Caki2 (cell line): ENCODE measurements at regions not wholly inside any gene's neighbourhood (a gene's known extent, or its start where the extent isn't known, plus 50 kb on each side); places are given as distances from the start of the nearest gene placed in this dataset.

Source experiments
- DNase-seq: peaks from one replicate; pipeline ENCODE4 v3.0.0-alpha.2; 2015; ENCODE audit warnings: low read depth
- in situ Hi-C: cut with HindIII; loops from 2 replicates; pipeline ENCODE4 v1.10.0; 2016; ENCODE audit warnings: low sequenced_read_pairs, low pct_unique_long_range_greater_than_20kb, mixed read lengths

DNA sequence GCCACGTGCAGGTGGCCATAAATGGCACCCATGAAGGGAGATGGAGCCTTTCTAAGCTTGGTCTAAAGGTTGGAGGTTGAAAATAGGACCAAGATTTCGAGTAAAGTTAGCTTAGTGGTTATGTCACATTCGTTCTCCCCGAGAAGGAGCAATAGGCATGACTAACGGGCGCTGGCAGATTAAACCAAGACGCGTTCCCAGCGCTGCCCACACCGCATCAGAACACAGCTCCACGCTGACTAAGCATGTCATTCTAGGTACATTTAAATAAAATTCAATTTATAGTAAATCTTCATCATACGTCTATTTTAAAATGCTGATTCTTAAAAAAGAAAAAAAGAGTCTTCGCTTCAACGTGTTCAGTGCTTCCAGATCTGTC, 95.0 kb upstream of the IRS2 start:
- DNase-seq = no peak
- in situ Hi-C loops = no loop called here

DNA sequence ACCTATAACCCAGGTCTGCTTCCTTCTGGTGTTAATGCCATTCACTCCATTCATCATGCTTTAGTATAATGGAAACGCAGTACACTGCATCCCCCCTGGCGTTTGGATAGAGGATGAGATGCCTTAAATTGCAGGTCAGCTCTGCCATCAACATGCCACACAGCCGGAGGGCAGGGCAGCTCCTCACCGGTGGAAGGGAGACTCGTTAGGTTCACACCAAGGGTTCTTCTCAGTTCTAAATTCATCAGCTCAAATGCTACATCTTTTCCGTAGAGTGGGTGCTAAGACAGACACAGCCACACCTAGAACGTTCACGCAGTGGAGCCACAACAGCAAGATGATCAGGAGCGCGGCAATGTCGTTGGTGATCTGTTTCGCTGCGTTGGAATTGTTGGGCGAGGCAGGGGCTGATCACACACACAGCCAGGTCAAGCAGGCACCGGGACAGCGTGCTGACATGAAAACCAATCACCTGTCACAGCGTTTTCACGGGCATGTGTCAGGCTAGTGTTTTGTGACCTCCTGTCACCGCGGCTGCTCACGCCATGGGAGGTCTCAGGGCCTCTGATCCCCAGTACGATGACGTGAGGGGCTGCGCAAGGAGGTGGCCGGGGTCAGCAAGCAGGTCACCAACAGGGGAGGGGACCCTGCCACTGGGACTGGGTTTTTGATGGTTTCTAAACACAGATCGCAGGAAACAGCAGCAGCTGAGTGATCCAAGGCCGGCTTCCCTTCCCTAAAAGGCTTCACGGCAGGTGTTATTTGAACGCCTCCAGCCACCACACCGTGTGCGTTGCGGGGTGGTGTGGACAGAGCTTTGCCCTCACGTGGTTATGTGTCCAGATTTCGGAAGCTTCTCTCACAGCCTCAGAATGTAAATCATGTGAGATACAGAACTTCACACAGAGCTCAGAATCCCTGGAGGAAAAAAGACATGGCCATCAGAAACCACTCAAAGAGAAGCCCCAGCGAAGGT, 94.3 kb upstream of the IRS2 start:
- in situ Hi-C loops = no loop called here

DNA sequence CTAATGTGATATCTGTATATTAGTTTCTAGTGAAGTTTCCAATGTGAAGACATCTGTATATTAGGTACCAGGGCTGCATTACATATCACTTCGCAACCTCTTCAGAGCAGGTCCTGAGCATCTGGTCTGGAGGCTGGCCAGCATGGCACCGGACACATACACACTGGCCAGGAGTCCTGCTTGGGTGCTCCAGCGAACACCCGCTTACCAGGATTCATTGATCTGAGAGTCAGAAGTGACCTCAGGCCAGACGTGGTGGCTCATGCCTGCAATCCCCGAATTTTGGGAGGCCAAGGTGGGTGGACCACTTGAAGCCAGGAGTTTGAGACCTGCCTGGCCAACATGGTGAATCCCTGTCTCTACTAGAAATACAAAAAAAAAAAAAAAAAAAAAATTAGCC, 93.0 kb upstream of the IRS2 start:
- DNase-seq = no peak

More for the DNA sequence above, 94.3 kb upstream of the IRS2 start:
- DNase-seq = no peak

DNA sequence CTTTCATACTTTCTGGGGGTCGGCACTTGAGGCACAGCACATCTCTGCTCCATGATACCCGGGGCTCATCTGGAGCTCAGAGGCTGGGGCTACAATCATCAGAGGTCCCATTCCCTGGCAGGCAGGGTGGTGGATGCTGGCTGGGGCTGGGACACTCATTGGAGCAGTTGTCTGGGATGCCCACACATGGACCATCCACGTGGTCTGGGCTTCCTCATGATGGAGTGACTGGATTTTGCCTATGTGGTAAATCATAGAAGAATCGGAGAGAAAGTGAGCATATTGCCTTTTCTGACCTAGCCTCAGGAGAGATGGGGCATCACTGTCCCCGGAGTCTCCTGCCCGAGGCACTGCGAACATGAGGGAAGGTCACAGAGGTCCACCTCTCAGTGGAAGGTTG, 91.4 kb upstream of the IRS2 start:
- in situ Hi-C loops = no loop called here
- DNase-seq = no peak

More for the DNA sequence above, 93.0 kb upstream of the IRS2 start:
- in situ Hi-C loops = no loop called here

DNA sequence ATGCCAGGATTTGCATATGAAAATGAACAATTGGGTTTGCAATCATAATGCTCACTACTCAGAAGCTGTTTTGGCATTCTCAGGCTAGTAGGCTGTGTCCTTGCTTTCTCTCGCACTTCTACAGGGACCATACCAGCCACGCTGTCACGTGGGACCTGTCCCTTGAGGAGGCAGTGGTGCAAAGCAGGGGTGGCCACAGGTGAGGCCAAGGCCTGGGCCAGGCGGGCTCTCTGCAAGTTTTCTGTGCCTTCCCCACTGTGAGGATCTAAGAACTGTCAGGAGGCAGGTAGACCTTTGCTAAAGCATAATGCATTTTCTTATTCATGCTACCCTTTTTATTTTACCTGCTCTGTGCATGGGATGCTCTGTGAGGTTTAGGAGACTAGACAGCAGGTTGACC, 89.4 kb upstream of the IRS2 start:
- DNase-seq = no peak
- in situ Hi-C loops = no loop called here

DNA sequence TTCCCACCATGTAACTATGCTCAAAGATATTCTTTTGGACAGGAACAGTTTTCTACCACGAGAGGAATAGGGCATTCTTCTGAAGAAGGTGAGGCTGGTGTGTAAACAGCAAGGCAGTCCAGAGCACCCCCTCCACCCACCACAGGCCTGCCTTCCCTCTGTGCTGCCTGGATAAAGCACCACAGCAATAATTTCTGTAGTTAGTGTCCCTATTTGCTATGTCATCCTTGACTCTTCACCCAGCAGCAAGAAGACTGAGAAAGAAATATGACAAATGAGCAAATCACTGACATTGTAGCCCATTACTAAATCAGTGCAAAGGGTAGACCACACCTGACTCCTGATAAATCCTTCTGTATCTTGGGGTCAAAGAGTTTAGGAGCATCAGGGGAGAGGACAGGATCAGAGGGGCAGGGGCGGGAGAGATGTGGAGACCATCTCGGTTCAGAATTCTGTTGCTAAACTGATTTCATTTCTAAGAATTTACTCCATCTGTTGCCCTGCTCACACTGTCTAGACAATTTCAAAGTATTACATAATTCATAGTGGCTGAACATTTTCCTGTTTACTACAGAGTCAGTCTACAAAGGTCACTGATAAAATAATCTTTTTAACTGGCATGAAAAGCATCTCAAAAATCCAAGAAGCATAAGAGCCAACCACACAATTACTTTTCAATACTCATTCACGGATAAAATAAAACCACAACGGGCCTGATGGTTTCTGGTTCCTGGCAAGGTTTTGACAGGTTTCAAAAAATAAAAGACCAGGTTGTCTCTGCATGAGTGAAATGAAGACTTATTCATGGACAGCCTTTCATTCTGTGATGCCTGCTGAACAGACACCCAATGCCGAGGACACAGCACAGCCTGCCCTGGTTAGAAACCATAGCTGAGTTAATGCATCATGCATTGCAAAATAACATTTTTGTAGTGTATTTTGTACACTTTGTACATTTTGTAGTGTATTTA, 88.4 kb upstream of the IRS2 start:
- in situ Hi-C loops = no loop called here
- DNase-seq = peak; percentile 62

DNA sequence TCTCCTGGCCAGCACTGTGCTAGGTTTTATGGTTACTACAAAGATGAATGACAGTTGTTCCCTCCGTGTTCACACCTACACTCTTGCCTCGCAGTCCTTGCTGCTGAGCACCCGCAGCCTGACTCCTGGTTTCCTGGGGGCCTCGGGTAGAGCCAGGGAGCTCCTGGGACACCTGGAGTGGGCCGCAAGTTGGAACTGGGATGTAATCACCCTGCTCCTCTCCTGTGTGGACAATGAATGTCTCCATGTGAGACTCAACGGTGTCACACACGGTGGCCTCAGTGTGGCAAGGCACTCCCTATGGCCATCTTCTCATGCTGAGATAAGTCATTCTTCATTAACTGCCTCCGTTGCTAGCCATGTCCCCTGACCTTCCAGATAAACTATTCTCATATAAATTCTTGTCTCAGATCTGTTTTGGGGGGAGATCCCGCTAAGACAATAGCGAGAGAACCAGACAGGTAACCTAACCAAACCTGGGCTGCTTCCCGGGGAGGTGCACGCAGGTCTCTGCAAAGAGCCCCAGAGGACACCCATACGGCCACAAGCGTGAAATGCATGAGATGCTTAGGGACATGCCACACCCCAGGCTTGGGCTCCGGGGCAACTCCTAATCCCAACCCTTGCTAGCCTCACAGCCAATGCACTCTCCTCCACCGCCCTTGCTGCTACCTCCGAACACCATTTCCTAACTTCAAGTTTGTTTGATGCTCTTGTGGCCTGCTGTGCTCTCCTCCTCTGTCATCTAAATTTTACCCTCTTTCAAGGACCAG, 87.2 kb upstream of the IRS2 start:
- DNase-seq = no peak
- in situ Hi-C loops = no loop called here

DNA sequence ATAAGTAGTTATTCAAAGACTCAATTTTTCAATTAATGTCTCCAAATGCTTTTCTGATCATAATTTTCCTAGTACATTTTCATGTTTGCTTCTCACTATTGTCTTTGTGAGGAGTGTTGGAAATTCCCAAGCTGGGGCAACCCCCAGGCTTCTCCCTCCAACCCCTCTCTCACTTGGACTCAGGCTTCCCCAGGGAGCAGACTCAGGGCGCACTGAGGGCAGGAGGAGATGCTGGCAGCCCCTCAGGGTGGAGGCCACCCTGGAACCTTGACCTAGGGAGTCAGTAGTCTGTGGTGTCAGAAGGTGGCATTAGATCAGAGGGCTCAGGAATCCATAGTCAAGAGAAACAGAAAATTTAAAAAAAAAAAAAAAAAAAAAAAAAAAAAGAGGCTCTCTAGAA, 86.5 kb upstream of the IRS2 start:
- no peak for DNase-seq
- in situ Hi-C loops = no loop called here

DNA sequence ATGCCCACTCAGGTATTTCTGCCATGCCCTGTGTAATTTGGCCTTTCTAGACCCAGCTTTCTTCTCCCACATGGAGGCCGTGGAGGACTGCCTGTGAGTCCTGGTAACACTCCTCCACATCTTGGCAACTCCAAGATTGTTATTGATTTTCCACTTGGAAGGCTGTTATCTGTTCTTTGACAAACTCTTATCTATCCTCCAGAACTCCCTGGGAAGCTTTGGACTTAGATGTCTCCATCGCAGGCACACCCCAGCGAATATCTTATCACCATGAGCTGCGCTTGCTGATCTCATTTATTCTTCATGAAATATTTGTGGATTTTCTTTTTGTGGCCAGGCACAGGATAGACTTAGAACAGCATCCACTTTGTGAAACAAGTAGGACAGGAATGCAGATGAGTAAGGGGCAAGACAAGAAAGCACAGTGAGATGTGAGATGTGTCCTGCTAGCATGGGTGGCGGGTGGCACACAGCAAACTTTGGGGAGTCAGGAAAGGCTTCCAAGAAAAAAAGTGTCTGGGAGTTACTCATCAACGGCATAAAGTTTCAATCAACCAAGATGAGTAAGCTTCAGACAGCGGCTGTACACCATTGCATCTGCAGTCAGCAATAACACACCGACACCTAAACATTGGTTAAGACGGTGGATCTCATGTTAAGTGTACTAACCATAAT, 84.5 kb upstream of the IRS2 start:
- DNase-seq = no peak
- in situ Hi-C loops = no loop called here

DNA sequence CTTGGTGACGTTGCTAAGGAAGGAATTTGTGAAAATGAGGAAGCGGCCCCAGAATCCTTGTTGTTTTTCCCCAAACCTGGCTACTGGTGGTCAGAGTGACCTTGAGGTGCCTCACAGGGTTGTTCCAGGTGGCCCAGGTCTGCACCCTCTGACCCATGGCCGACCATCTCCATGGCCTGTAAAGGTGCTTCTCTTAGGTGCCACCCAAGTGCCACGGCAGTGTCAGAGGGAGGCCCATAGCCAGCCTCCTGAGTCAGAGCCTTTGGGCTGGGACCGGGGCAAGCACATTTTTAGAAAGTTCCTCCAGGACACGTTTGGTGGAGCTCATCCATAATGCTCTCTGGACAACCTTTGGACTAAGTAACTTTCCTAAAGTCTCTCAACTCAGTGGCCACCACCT, 83.9 kb upstream of the IRS2 start:
- in situ Hi-C loops = no loop called here
- DNase-seq = no peak

DNA sequence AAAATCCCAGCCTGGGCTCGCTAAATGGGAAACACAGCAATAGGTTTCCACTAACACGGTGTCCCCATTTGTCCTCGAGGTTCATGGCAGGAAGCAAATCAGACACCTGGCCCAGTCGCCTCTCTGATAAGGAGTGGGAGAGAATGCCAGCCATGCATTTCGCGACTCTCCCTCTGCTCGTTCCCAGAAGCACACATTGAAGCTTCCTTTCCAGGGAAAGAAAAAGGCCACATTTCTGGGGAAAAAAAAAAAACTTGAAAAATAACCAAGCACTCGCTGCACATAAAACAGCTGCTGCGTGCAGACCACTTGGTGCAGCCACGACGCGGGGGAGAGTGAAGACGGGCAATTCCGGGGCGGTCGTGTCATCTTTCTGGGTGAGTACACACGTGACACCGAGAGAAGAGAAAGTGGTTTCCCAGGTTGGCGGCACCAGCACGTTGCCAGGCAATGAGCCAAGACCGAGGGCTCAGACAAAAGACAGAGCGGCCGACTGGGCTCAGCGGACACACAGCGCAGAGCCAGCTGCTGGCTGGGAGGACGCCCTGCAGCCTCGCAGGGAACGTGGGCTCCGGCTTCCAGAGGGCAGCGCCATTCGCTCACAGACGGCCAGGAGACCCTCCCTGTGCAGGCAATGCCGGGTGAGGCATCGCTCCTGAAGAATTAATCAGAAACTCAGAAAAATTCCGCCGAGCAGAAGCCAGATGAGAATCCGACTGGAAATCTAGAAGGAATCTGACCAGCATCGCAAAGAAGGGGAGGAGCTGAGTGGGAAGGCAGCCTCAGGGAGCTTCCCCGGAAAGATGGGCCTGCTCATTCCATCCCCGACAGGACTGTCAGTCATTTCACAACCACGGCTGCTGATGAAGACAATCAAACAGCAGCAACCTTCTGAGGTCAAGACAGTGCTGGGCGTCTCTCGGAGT, 83.2 kb upstream of the IRS2 start:
- in situ Hi-C loops = no loop called here
- DNase-seq = peak; percentile 93

DNA sequence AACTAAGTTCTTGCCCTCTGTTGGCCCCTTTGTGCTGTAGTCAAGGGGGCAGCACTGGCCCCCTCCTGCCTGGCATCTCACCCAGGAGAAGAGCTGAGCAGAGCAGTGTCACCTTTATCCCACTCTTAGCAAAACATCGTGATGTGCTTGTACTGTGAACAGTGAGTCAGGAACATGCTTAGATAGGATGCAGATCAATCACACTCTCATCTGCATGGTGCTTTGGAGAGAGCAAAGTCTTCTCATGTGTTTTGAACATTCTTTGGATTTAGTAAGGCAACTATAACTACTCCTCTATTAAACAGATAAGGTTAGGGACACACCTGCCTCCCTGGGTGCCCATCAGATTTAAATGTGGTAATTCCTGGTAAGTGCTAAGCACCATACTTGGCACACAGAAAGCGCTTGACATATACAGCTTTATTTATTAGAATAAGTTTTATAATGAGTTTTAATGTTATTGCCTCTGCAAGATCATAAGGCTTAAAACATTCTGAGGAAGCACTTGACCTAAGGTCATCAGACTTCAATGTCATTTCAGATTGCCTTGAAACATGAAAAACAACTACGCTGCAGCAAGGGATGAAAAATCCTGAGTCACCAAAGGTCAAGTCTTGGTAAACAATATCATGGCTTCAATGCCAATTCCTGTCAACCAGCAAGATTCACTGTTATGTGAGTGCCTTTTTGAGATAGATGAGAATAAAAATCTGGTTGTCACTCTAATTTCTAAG, 82.4 kb upstream of the IRS2 start:
- in situ Hi-C loops = no loop called here
- DNase-seq = peak; percentile 21

DNA sequence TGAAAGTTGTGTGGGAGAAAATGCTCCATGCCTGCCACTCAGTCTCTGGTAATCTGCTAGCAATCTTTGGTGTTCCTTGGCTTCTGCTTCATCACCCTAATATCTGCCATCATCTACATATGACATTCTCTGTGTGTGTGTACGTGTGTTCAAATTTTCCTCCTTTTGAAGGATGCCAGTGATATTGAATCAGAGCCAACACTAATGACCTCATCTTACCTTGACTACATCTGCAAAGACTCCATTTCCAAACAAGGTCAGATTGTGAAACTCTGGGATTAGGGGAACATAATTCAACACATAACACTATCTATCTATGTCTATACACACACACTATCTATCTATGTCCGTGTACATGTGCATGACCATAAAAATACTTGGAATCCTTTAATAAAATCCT, 81.4 kb upstream of the IRS2 start:
- in situ Hi-C loops = no loop called here
- no peak for DNase-seq

DNA sequence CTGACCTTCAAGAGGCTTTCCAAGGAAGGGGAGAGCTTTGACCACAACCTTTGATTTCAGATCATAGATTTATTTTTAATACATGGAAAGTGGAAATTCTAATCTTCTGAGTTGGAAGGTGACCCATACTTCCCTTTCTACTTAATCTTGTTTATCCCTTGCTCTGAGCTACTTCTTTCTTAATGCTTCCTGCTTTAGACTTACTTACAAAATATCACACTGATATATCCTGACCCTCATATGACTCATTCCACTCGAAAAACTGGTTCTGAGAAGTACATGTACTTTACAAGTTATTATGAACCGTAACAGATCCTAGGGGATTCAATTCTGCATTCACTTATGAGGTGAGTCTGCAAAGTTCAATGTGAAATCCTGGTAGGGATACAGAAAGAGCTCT, 76.2 kb upstream of the IRS2 start:
- no peak for DNase-seq
- in situ Hi-C loops = no loop called here

DNA sequence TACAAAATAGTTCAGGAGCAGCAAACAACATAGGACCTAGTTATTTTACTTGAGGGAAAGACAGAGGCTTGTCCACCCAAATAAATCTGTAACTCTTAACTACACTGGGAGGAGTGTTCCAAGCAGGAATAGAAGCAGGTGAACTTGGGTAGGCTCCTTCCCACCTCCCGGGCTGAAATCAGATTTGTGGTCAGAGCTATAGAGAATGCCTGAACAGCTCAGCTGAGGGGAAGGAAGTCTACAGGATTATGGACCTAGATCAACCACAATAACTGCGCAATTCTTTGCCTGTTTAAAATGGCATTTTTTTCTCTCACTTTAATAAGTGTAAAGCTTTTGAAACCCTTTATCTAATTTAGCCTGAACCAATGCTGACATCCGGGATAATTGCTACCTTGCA, 73.5 kb upstream of the IRS2 start:
- in situ Hi-C loops = no loop called here
- no peak for DNase-seq

DNA sequence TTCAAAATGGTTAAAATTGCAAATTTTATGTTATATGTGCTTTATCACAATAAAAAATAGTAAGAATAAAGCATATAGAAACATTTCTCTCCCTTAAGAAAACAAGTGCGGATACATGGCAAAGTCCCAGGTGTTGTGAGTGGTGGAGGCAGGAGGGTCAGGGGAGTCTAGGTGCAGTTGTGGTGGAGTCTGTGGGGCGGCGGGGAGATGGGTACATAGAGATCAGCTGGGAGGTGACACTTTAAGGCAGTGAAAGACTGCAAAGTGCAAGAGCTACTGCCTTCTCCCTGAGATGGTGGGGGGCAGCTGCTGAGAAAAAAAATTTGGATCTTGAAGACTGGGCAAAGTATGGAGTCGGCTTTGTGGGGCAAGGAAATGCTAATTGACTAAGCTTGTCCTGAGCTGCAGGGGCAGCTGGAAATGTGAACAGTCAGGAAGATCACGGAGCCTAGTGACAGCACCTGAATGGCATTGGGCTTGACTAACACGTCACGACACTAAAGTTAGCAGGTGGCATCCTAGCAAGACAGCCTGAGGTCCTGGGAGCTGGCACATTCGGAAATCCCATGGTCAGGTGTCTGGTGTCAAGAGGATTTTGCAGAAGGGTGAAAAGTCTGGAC, 72.9 kb upstream of the IRS2 start:
- DNase-seq = no peak
- in situ Hi-C loops = no loop called here
